ENCODE measurements at regions not wholly inside any gene's neighbourhood (a gene's known extent, or its start where the extent isn't known, plus 50 kb on each side); places are given as distances from the start of the nearest gene placed in this dataset.

DNA sequence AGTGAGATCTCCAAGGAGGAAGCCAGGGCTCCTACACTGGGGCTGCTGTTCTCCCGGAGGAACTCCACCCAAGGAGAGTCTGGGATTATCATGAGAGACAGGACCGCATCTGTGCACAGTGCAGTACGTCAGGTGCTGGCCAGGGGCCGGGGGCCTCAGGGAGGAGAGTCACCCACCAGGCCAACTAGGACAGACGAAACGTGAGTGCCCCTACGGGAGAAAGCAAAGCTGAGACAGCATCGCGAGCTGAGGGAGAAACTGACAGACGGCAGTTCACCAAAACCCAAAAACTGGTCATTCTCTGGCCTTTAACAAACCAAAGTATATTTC, 273.4 kb downstream of the BRD1 start:
- H3K9me3 ChIP-seq (replicated peaks in 1 of 11) = peaks cover 11 to 22% (median 20%) of the 10 kb centered on the region in 11 experiments
- no peaks in the 10 kb centered on the region for H3K27me3 ChIP-seq
- no peak overlapping the region for H3K9ac ChIP-seq
- H3K36me3 ChIP-seq = peaks cover 0 to 3% (median 0%) of the 10 kb centered on the region in 11 experiments; a peak in 2 of 22 replicates
- H3K4me2 ChIP-seq = no peak overlapping the region
- TF ChIP-seq Cebpa-rat (IDR thresholded peaks at IDR 0.05) = no peak
- no peaks in the 10 kb centered on the region for H3K4me1 ChIP-seq
- no peak overlapping the region for H3K27ac ChIP-seq
- H3K4me3 ChIP-seq = no peak overlapping the region
- peaks cover 0 to 52% (median 0%) of the 10 kb centered on the region in 11 experiments; a peak in 4 of 22 replicates for H4K20me1 ChIP-seq

DNA sequence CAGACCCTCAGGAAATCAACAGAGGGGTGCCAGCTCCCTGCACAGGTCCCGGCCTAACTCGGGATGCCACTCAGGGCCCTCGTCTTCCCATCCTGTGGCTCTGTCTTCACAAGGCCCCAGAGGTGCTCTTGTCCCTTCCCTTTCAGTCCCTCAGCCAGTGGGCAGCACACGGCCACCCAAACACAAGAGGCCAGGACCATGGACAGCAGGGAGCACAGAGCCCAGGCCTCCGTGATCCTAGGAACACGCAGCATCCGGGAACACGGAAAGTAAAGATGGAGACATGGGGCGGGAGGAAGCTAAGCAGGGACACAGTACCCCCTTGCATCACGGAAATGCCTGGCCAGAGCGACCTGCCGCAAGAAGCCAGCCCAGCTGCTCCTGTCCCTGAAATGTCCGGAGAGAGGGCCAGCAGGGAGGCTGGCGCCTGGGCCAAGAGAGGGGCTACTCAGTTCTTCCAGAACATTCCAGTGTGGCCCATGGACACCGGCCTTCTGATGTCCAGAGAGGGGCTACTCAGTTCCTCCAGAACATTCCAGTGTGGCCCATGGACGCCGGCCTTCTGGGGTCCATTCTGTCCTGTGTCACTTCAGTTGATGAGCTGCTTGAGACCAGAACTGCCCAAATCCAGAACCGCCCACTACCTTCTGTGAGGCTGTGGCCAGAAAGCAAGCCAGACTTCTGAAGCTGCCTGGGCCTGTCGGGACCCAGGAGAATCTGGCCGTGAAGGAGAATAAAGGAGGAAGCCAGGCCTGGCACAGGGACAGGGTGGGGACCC, 274.0 kb downstream of the BRD1 start:
- H3K4me2 ChIP-seq = no peak overlapping the region
- H4K20me1 ChIP-seq = peaks cover 0 to 56% (median 0%) of the 10 kb centered on the region in 11 experiments; a peak in 4 of 22 replicates
- H3K9ac ChIP-seq = no peak overlapping the region
- peaks cover 0 to 3% (median 0%) of the 10 kb centered on the region in 11 experiments; a peak in 2 of 22 replicates for H3K36me3 ChIP-seq
- no peak overlapping the region for H3K4me3 ChIP-seq
- peaks cover 11 to 20% (median 17%) of the 10 kb centered on the region in 11 experiments for H3K9me3 ChIP-seq (replicated peaks in 1 of 11)
- no peak for TF ChIP-seq Cebpa-rat (IDR thresholded peaks at IDR 0.05)
- H3K27ac ChIP-seq = no peak overlapping the region
- H3K27me3 ChIP-seq = no peaks in the 10 kb centered on the region
- H3K4me1 ChIP-seq = no peaks in the 10 kb centered on the region

DNA sequence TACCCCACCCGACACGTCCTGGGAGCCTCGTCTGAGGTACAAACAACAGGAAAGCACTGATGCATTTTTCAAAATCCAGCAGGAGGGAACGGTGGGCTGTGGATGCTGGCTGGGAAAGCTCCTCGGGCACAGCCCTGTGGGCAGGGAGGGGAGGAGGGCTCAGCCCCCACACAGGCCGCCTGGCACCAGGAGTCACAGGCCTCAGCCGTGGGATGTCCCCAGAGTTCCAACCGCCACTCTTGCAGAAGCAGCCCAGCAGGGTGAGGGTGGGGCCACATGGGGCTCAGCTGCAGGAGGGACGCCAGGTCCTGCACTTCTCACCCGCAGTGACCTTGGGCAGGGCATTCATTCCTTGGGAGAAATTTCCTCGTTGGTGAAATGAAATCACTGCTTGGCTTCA, 274.6 kb downstream of the BRD1 start:
- H3K27me3 ChIP-seq = no peaks in the 10 kb centered on the region
- TF ChIP-seq Cebpa-rat (IDR thresholded peaks at IDR 0.05) = no peak
- peaks cover 9 to 20% (median 13%) of the 10 kb centered on the region in 11 experiments; a peak in 20 of 22 replicates for H3K9me3 ChIP-seq (replicated peaks in 1 of 11)
- H4K20me1 ChIP-seq = peaks cover 0 to 62% (median 0%) of the 10 kb centered on the region in 11 experiments; a peak in 4 of 22 replicates
- H3K36me3 ChIP-seq = peaks cover 0 to 3% (median 0%) of the 10 kb centered on the region in 11 experiments; a peak in 1 of 22 replicates
- no peak overlapping the region for H3K9ac ChIP-seq
- H3K4me2 ChIP-seq = no peak overlapping the region
- H3K4me1 ChIP-seq = no peaks in the 10 kb centered on the region
- H3K4me3 ChIP-seq = no peak overlapping the region
- H3K27ac ChIP-seq = no peak overlapping the region

DNA sequence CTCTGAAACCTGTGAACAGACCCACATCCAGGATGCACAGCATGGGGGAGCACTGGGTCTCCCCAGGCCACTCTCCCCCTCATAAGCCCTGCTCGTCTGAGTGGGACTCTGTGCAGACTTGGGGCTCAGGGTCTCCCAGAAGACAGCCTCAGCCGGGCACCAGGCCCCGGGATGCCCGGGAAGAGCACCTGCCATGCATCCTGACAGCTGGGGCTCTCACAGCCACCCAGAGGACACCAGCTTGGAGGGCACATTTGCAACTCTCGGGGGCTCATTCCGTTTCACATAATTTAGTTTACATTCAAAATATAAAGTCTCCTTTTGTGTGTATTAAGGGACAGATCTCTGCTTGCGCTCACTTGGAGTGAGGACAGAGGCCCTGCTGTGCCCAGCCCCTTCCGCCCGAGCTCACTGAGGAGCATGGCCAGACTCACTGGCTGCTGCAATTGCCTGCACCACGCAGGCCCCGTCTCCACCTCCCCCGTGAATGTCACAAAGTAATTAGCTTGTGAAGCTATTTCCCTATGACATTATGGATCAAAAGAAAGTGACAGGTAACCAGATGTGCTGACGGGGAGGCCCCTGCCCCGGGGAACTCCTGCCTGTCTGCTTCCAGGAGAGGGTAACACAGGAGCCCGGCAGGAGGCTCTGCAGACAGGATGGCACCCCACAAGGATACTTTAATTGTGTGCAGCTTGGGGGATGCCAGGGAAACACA, 275.6 kb downstream of the BRD1 start:
- H3K4me2 ChIP-seq = no peak overlapping the region
- no peaks in the 10 kb centered on the region for H3K4me1 ChIP-seq
- H3K27ac ChIP-seq = no peak overlapping the region
- no peak for TF ChIP-seq Cebpa-rat (IDR thresholded peaks at IDR 0.05)
- H3K4me3 ChIP-seq = no peak overlapping the region
- peaks cover 0 to 3% (median 0%) of the 10 kb centered on the region in 11 experiments; a peak in 1 of 22 replicates for H3K36me3 ChIP-seq
- peaks cover 9 to 20% (median 13%) of the 10 kb centered on the region in 11 experiments; a peak in 20 of 22 replicates for H3K9me3 ChIP-seq (replicated peaks in 1 of 11)
- no peak overlapping the region for H3K9ac ChIP-seq
- peaks cover 0 to 65% (median 0%) of the 10 kb centered on the region in 11 experiments; a peak in 4 of 22 replicates for H4K20me1 ChIP-seq
- no peaks in the 10 kb centered on the region for H3K27me3 ChIP-seq

DNA sequence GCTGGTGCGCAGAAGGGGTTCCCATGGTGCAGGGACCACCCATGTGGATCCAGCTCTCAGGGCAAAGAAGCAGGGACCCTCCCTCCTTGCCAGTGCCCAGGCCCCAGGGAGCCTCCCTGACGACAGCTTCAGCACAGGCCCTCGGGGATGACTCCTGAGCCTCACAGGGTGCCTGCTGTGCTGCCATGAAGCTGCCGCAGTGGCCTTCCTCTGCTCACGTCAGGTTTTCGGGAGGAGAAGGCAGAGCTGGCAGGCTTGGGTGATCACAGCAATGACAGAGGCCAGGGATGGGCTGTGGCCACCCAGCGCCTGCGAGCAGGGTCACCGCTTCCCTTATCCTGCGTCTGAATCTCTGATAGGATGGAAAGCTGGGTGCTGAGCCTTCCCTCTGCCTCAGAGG, 276.2 kb downstream of the BRD1 start:
- peaks cover 9 to 23% (median 13%) of the 10 kb centered on the region in 11 experiments; a peak in 20 of 22 replicates for H3K9me3 ChIP-seq (replicated peaks in 1 of 11)
- H4K20me1 ChIP-seq = peaks cover 0 to 65% (median 0%) of the 10 kb centered on the region in 11 experiments; a peak in 4 of 22 replicates
- peaks cover 0 to 3% (median 0%) of the 10 kb centered on the region in 11 experiments; a peak in 1 of 22 replicates for H3K36me3 ChIP-seq
- no peaks in the 10 kb centered on the region for H3K4me1 ChIP-seq
- TF ChIP-seq Cebpa-rat (IDR thresholded peaks at IDR 0.05) = no peak
- H3K27me3 ChIP-seq = no peaks in the 10 kb centered on the region
- H3K27ac ChIP-seq = no peak overlapping the region
- no peak overlapping the region for H3K9ac ChIP-seq
- H3K4me2 ChIP-seq = no peak overlapping the region
- no peak overlapping the region for H3K4me3 ChIP-seq

DNA sequence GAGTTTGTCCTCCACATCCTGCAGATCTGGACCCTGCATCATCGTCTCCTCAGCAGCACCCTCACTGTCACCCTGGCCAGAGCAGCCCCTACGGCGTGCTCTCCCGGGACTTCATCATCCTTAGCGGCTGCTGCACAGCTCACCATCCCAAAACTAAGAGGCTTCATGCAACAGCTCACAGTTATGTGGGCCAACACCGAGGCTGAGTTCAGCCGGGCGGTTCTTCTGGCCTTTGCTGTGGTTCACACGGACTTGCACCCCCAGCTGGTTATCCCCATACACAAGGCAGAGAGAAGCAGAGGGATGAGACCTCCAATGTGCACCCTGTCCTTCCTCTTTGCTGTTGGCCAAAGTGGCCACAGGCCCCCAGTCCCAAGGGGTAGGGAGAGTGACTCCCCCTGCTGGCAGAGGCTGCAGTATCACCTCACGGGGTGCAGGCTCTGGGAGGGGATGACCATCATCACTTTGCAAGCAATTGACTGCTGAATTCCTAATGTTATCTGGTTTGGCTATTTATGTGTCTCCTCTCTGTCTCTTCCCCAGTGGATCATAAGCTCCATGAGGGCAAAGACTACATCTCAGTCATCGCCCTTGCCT, 276.8 kb downstream of the BRD1 start:
- Histone ChIP-seq H3K9ac (no peak overlapping the region), H3K4me1 (no peaks in the 10 kb centered on the region), H3K4me2 (no peak overlapping the region), H3K36me3 (peaks cover 0 to 3% (median 0%) of the 10 kb centered on the region in 11 experiments; a peak in 1 of 22 replicates), H3K9me3 (replicated peaks in 1 of 11) (peaks cover 9 to 23% (median 13%) of the 10 kb centered on the region in 11 experiments; a peak in 20 of 22 replicates), H3K27ac (no peak overlapping the region), H3K4me3 (no peak overlapping the region), H4K20me1 (peaks cover 0 to 68% (median 0%) of the 10 kb centered on the region in 11 experiments; a peak in 4 of 22 replicates), H3K27me3 (no peaks in the 10 kb centered on the region)
- no peak for TF ChIP-seq Cebpa-rat (IDR thresholded peaks at IDR 0.05)

DNA sequence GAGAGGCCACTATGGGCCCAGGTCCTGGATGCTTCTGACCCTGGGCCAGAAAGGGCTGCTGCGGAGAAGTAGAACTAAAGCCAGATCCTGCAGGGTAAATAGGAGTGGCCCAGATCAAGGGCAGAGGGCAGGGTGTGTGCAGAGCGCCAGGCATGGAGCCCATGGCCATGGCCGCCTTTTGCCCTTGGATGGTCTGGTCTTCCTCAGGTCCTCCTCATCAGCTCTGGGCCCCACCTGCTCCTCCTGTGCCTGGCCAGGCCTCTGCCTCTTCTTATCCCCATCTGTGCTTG, 277.6 kb downstream of the BRD1 start:
- Histone ChIP-seq H3K9me3 (replicated peaks in 1 of 11) (peaks cover 9 to 23% (median 13%) of the 10 kb centered on the region in 11 experiments; a peak in 20 of 22 replicates), H3K4me1 (no peaks in the 10 kb centered on the region), H3K9ac (no peak overlapping the region)

DNA sequence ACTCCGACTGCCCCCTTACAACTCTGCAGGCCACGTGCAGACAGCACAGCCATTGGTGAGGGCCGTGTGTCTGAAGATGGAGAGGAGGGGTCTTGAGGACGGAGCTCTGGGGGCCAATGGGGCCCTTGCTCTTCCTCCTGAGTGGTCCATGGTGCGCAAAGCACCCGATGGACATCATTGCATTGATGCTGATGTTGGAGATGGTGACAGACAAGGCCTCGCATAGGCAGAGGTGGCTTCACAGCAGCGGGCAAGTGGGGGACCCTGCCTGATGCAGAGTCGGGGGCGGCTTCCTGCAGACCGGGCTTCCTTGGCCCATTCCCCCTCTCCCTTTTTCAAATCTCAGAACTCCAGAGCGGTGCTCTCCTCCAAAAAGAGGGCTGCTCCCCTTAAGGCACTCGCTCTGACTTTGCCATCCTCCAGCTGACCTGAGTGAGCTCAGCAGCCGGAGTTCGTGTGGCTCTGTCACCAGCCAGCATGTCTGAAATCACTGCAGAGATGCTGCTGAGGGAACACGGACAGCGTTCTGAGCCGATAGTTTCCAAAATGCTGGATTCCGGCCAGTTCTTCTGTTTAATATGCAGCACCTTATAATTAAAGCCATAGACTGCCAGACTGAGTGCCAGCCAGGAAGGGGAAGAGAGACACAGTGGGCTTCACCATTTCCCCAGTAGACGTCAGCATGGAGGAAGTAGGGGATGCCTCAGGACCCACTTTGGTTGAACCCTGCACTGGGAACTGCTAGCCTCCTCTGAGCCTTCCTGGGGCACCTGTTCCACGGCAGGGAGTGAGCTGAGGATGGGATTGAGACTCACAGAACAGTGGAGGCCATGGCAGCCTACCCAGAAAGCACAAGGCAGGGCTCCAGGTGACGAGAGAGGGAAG, 278.2 kb downstream of the BRD1 start:
- Histone ChIP-seq H4K20me1 (peaks cover 0 to 64% (median 0%) of the 10 kb centered on the region in 11 experiments; a peak in 3 of 22 replicates), H3K36me3 (peaks cover 0 to 3% (median 0%) of the 10 kb centered on the region in 11 experiments; a peak in 1 of 22 replicates), H3K4me2 (no peak overlapping the region), H3K4me1 (no peaks in the 10 kb centered on the region), H3K27ac (no peak overlapping the region), H3K4me3 (no peak overlapping the region), H3K27me3 (no peaks in the 10 kb centered on the region), H3K9me3 (replicated peaks in 1 of 11) (peaks cover 9 to 23% (median 13%) of the 10 kb centered on the region in 11 experiments; a peak in 20 of 22 replicates), H3K9ac (no peak overlapping the region)
- TF ChIP-seq Cebpa-rat (IDR thresholded peaks at IDR 0.05) = no peak

More for the DNA sequence above, 277.6 kb downstream of the BRD1 start:
- Histone ChIP-seq H3K36me3 (peaks cover 0 to 3% (median 0%) of the 10 kb centered on the region in 11 experiments; a peak in 1 of 22 replicates), H3K4me3 (no peak overlapping the region), H3K4me2 (no peak overlapping the region), H4K20me1 (peaks cover 0 to 69% (median 0%) of the 10 kb centered on the region in 11 experiments; a peak in 4 of 22 replicates), H3K27me3 (no peaks in the 10 kb centered on the region), H3K27ac (no peak overlapping the region)
- no peak for TF ChIP-seq Cebpa-rat (IDR thresholded peaks at IDR 0.05)
